HG02840 (cell line): ENCODE measurements at regions not wholly inside any gene's neighbourhood (a gene's known extent, or its start where the extent isn't known, plus 50 kb on each side); places are given as distances from the start of the nearest gene placed in this dataset.

Source experiments
- ATAC-seq: cut with Tn5 transposase; IDR thresholded peaks from one replicate; pipeline ENCODE4 v1.9.1; 2021; ENCODE audit warnings: mild to moderate bottlenecking, moderate library complexity, moderate number of reproducible peaks; ENCODE audit not compliant: unreplicated experiment, low FRiP score

GRCh38 chr1:209390764-209391163 lies 192.8 kb upstream of the CAMK1G start:
- no peak for ATAC-seq

DNA sequence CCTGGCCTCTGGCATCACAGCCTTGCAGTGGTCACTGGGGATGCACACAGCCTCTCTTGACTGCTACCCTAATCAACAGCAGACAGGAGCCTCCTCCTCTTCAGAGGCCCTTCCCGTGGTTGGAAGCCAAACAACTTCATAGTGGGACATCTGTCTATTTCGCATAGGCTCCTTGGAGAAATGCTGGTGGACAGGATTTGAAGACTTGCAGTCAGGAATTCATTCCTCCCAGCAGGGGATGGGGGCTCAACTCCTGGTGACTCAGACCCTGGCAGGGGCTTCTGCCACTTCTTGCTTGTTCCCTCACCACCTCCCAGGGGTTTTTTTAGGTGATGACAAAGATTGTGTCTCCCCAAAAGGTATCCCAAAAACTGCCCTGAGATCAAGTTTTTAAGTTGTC lies 191.7 kb upstream of the CAMK1G start:
- ATAC-seq: no peak

- ATAC-seq: no peak
Observed at GRCh38 chr1:209395169-209395568, 188.3 kb upstream of the CAMK1G start.

DNA sequence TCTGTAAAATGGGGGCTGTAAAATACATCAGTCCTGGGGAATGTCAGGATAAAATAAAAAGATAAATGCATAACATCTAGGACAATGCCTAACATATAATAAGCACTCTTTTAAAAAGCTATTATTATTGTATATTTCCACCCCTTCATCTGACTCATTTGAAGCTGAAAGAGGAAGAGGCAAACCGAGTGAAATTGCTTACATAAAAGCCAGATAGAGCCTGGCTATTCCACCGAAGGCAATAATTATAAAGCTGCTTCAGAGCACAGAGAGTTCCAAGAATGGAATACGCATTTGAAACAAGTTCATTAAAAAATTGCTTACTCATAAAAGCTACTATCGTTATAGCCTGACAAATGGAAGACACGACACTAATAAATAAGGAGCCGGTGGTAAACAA lies 186.1 kb upstream of the CAMK1G start:
- ATAC-seq: no peak

DNA sequence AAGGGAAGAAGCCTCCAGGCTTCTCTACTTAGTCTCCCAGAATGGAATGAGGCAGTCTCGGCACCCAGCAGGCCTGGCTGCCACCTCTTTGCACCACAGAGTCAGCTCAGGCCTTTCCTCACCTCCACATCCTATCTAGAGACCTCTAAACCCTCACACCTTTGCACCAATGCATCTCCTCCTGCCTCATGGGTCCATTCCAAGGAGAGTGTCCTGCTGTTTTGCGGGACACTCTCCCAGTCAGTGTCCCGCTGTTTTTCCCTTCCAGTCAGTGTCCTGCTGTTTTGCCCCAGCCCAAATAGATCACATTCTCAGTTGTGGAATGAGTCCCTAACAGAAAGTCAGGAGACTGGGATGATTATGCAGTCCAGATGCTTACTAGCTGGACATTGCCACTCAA lies 185.6 kb upstream of the CAMK1G start:
- no peak for ATAC-seq

GRCh38 chr1:209398313-209398991 lies 185.1 kb upstream of the CAMK1G start:
- no peak for ATAC-seq

DNA sequence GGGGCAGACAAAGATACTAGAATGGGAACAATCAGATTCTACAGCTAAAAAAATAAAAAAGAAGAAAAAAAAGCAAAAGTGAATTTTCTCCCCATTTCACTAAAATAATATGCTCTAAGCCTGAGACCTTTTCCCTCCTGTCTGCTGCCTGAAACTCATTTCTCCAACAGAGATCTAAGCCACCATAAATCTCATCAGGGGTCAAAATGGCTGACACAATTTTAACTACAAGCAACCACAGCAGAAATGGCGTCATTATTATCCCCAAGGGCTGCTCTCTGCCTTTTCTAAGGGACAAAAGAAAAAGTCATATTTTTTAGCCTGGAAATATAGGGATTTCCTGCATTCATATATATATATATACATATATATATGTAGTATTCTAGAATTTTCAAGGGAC lies 183.7 kb upstream of the CAMK1G start:
- no peak for ATAC-seq

GRCh38 chr1:209400351-209401220 lies 182.9 kb upstream of the CAMK1G start:
- ATAC-seq: no peak

DNA sequence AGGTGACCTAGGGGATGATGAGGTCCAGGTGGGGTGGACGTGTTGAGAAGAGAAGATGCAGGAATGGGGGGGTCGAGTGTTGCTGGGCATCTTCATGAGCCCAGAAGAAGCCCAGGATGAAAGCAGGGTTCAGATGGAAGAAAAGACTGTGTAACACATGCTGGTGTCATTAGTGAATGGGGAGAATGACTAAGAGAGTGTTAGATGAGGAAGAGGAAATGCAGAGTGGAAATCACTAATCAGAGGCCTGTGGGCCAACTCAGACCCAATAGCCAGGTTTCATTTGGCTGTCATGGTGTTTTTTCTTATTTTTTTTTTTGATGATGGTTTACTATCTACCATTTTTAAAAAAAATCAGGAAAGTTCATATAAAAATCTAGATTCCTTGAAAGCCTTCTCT lies 180.8 kb upstream of the CAMK1G start:
- no peak for ATAC-seq

GRCh38 chr1:209403921-209404320 lies 179.6 kb upstream of the CAMK1G start:
- no peak for ATAC-seq

DNA sequence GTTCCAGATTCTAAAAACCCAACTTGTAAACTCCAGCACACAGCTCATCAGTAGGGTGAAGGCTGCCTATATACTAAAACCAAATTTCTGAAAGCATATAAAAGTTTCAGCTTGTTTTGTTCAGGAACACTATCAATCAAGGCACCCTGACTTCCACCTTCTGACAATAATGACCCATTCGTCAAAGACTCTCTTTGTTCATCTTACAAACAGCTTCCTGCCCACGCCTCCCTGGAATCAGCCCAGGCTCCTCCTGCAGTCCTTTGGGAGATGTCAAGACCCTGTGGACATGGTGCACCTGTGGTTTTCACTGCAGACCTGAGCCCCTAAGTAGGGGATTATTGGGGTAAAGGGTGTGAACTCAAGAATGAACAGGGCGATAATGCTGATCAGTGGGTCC lies 178.9 kb upstream of the CAMK1G start:
- ATAC-seq: no peak

DNA sequence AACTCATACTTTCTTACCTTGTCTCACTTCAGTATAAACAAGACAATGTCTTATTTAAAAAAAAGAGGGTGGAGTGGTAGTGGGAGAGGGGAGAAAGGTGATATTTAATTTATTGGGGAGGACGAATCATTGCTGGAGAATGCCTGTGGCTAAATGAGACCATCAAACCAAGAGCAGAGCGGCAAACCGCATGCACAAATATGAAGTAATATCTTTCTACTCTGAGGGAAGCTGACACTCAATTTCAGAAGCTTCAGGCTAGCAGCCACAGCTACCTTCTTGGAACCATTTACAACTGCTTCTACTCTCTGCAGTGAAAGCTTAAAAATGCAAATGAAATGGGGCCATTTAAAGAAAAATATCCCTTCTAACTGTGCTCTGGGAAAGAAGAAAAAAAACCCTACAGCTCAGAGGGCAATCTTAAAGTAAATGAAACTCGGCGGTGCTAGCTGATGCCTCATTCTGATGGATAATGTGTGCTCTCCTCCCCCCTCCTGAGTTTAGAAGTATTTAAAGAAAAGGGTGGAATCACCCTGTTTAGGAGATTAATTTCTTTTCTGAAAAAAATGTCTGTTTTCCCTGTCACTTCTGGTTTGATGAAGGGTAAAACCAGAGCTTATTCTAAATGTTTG lies 178.2 kb upstream of the CAMK1G start:
- ATAC-seq: no peak

- ATAC-seq: no peak
Observed at GRCh38 chr1:209406168-209406567, 177.3 kb upstream of the CAMK1G start.

GRCh38 chr1:209406595-209406994 lies 176.9 kb upstream of the CAMK1G start:
- no peak for ATAC-seq

DNA sequence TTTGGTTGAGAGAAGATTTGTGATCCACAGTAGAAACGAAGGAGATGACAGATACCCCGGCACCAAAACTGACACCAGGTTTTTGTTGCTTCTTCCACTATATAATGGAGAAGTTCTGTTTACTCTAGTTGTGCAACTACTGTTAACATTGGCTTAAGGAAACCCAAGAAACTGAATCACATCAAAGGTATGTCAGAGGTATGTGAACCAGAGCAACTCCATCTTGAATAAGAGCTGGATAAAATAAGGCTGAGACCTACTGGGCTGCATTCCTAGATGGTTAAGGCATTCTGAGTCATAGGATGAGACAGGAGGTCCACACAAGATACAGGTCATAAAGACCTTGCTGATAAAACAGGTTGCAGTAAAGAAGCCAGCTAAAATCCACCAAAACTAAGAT lies 173.7 kb upstream of the CAMK1G start:
- no peak for ATAC-seq

GRCh38 chr1:209411491-209411929 lies 172.0 kb upstream of the CAMK1G start:
- no peak for ATAC-seq

- no peak for ATAC-seq
Observed at GRCh38 chr1:209412036-209412435, 171.5 kb upstream of the CAMK1G start.

DNA sequence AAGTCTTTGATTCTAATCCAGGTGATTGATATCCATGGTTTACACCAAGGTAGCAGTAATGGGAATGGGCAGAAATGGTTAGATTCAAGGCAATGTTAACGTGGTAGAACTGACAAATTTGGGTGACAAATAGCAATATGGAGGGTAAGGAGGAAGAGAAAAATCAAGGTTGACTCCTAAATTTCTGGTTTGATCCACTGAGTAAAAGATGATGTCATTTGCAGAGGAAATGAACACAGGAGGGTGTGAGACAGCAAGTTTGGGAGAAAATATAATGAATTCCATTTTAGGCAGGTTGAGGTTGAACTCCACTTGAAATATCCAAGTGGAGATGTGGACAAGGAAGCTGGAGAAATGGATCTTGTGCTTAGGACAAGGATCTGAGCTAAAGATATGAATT lies 170.9 kb upstream of the CAMK1G start:
- ATAC-seq: no peak

DNA sequence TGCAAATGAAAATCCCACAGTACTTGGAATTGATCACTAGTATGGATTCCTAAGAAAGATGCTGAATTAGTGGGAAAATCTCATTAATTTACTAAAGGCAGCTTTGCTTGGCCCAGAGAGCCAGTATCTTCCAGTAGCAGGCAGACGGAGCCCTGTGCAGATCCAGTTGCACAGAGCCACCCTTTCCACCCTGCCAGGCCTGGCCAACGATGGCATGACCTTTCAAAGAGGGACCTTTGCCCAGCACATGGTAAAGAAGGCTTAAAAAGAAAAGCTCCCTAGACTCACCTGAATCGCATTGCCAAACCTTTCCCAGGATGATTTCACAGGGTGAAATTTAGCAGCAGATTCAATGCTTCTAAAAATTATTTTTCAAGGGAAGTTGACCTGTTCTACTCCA lies 170.5 kb upstream of the CAMK1G start:
- no peak for ATAC-seq

- ATAC-seq: no peak
Observed at GRCh38 chr1:209414803-209415329, 168.6 kb upstream of the CAMK1G start.

- ATAC-seq: no peak
Observed at GRCh38 chr1:209416039-209416438, 167.5 kb upstream of the CAMK1G start.
